22Rv1 (cell line): ENCODE measurements at regions not wholly inside any gene's neighbourhood (a gene's known extent, or its start where the extent isn't known, plus 50 kb on each side); places are given as distances from the start of the nearest gene placed in this dataset.

Experiments used
- ZFX ChIP-seq: fragments of 450-650 bp; IDR thresholded peaks from 2 replicates; pipeline ENCODE4 v1.6.1; 2017; ENCODE audit warnings: antibody characterized with exemption, borderline replicate concordance
- TF ChIP-seq, protein P1 (sequence below): fragments of 450-650 bp; IDR thresholded peaks from 2 replicates; pipeline ENCODE4 v1.5.1; 2017; ENCODE audit warnings: mild to moderate bottlenecking

DNA sequence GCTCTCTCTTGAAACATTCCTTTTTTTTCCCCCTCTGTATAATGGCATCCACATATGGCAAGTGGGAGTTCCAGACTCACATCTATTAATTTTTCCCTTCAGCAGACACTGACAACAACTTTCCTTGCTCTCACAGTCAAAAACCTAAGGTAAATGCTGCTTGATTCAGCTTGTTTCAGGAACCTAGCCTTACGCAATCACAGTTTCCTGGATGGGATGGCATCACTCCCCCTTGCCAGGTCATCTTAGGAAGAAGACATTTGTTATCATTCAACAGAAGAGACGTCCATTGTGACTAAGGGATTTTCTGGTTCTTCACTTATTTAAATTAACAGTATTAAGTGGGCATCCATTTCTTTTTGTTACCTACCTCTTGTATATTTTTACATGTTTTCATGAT lies 112.0 kb upstream of the PDGFD start:
- TF ChIP-seq, protein P1, sequence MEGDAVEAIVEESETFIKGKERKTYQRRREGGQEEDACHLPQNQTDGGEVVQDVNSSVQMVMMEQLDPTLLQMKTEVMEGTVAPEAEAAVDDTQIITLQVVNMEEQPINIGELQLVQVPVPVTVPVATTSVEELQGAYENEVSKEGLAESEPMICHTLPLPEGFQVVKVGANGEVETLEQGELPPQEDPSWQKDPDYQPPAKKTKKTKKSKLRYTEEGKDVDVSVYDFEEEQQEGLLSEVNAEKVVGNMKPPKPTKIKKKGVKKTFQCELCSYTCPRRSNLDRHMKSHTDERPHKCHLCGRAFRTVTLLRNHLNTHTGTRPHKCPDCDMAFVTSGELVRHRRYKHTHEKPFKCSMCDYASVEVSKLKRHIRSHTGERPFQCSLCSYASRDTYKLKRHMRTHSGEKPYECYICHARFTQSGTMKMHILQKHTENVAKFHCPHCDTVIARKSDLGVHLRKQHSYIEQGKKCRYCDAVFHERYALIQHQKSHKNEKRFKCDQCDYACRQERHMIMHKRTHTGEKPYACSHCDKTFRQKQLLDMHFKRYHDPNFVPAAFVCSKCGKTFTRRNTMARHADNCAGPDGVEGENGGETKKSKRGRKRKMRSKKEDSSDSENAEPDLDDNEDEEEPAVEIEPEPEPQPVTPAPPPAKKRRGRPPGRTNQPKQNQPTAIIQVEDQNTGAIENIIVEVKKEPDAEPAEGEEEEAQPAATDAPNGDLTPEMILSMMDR: no peak
- TF ChIP-seq ZFX: no peak
